HEK293T (cell line): ENCODE measurements at regions not wholly inside any gene's neighbourhood (a gene's known extent, or its start where the extent isn't known, plus 50 kb on each side); places are given as distances from the start of the nearest gene placed in this dataset.
A peak's percentile ranks its signal among the peaks of the same experiment; 100 is the strongest.

Experiments
- CTCF ChIA-PET: fragments of 350-600 bp; formaldehyde crosslinking; extraction: SDS; loops from one replicate; lab custom pipeline; 2021; ENCODE audit warnings: antibody characterized with exemption, inconsistent platforms; lab: Yijun Ruan, JAX
- POLR2A ChIA-PET: fragments of 350-600 bp; formaldehyde crosslinking; extraction: SDS; loops from one replicate; lab custom pipeline; 2020; ENCODE audit warnings: antibody characterized with exemption, inconsistent platforms; lab: Yijun Ruan, JAX
- DNase-seq: peaks from one replicate; pipeline ENCODE4 v3.0.0; 2012; ENCODE audit warnings: mixed read lengths; ENCODE audit errors: extremely low spot score
- ARNT ChIP-seq: fragments of 450-650 bp; IDR thresholded peaks from 2 replicates; pipeline ENCODE4 v1.6.1; 2017; ENCODE audit warnings: mild to moderate bottlenecking
- BHLHE40 ChIP-seq: fragments of 450-650 bp; IDR thresholded peaks from 2 replicates; pipeline ENCODE4 v1.6.1; 2016; ENCODE audit warnings: mild to moderate bottlenecking, moderate library complexity, borderline replicate concordance
- CTBP1 ChIP-seq: fragments of 450-650 bp; IDR thresholded peaks from 2 replicates; pipeline ENCODE4 v1.6.1; 2016; ENCODE audit warnings: borderline replicate concordance
- ELF4 ChIP-seq: fragments of 450-650 bp; IDR thresholded peaks from 2 replicates; pipeline ENCODE4 v1.6.1; 2017; ENCODE audit warnings: antibody characterized with exemption
- FOXA1 ChIP-seq: fragments of 450-650 bp; IDR thresholded peaks from 2 replicates; pipeline ENCODE4 v1.6.1; 2016; ENCODE audit warnings: mild to moderate bottlenecking
- FOXK2 ChIP-seq: fragments of 450-650 bp; IDR thresholded peaks from 2 replicates; pipeline ENCODE4 v1.6.1; 2016; ENCODE audit warnings: mild to moderate bottlenecking
- FOXM1 ChIP-seq: fragments of 450-650 bp; IDR thresholded peaks from 2 replicates; pipeline ENCODE4 v1.6.1; 2017; ENCODE audit warnings: mild to moderate bottlenecking, borderline replicate concordance
- HDGF ChIP-seq: fragments of 450-650 bp; IDR thresholded peaks from 2 replicates; pipeline ENCODE4 v1.6.1; 2017; ENCODE audit warnings: antibody characterized with exemption, borderline replicate concordance
- L3MBTL2 ChIP-seq: fragments of 450-650 bp; conservative IDR thresholded peaks from 2 replicates; pipeline ENCODE4 v1.6.1; 2016; ENCODE audit warnings: mild to moderate bottlenecking
- LEF1 ChIP-seq: fragments of 450-650 bp; IDR thresholded peaks from 2 replicates; pipeline ENCODE4 v1.6.1; 2017; ENCODE audit warnings: mild to moderate bottlenecking, borderline replicate concordance
- NFRKB ChIP-seq: fragments of 450-650 bp; IDR thresholded peaks from 2 replicates; pipeline ENCODE4 v1.6.1; 2016; ENCODE audit warnings: mild to moderate bottlenecking, moderate library complexity
- PKNOX1 ChIP-seq: fragments of 450-650 bp; IDR thresholded peaks from 2 replicates; pipeline ENCODE4 v1.6.1; 2016
- SP1 ChIP-seq: fragments of 450-650 bp; IDR thresholded peaks from 2 replicates; pipeline ENCODE4 v1.6.1; 2017
- SUZ12 ChIP-seq: fragments of 450-650 bp; IDR thresholded peaks from 2 replicates; pipeline ENCODE4 v1.6.1; 2016; ENCODE audit warnings: mild to moderate bottlenecking
- TARDBP ChIP-seq: fragments of 450-650 bp; IDR thresholded peaks from 2 replicates; pipeline ENCODE4 v1.6.1; 2016
- ZNF384 ChIP-seq: fragments of 450-650 bp; IDR thresholded peaks from 2 replicates; pipeline ENCODE4 v1.6.1; 2016

- POLR2A ChIA-PET: no interaction called here
- TF ChIP-seq LEF1 (no peak), PKNOX1 (peak; percentile 46), L3MBTL2 (peak; percentile 50; the same call in 1 of the 2 replicates)
- CTCF ChIA-PET: interaction anchor here (1.0 kb wide), 1 partner anchor 400 kb away, joined by 6 read pairs; no protein-coding TSS in a partner anchor
- DNase-seq: peak; percentile 20
Observed at GRCh38 chr2:37795938-37796337, 124.5 kb upstream of the CDC42EP3 start.

GRCh38 chr2:37796481-37796880, 125.0 kb upstream of the CDC42EP3 start:
- no peak for TF ChIP-seq SP1
- TF ChIP-seq TARDBP: no peak
- TF ChIP-seq FOXM1: no peak
- TF ChIP-seq CTBP1: no peak
- TF ChIP-seq FOXA1: no peak
- no peak for TF ChIP-seq SUZ12
- CTCF ChIA-PET: no interaction called here
- POLR2A ChIA-PET: no interaction called here
- DNase-seq: no peak

GRCh38 chr2:37797081-37797480, 125.6 kb upstream of the CDC42EP3 start:
- no peak for DNase-seq
- TF ChIP-seq PKNOX1 (no peak), CTBP1 (no peak), NFRKB (no peak), FOXM1 (no peak), SP1 (no peak), TARDBP (no peak), SUZ12 (no peak), ZNF384 (no peak), HDGF (no peak), ARNT (no peak), FOXA1 (no peak), ELF4 (no peak), LEF1 (no peak), L3MBTL2 (no peak), FOXK2 (no peak), BHLHE40 (no peak)
- CTCF ChIA-PET: no interaction called here
- POLR2A ChIA-PET: no interaction called here

GRCh38 chr2:37798315-37799005, 126.6 kb upstream of the RMDN2 start:
- TF ChIP-seq BHLHE40 (no peak), ZNF384 (no peak), ARNT (no peak), PKNOX1 (no peak), FOXM1 (no peak), FOXK2 (no peak), TARDBP (no peak), FOXA1 (no peak), LEF1 (no peak), SP1 (no peak), L3MBTL2 (no peak), HDGF (no peak)
- POLR2A ChIA-PET: no interaction called here
- CTCF ChIA-PET: interaction anchor here (0.6 kb wide), 1 partner anchor 28 kb away, joined by 3 read pairs; no protein-coding TSS in a partner anchor
- DNase-seq: no peak

- DNase-seq: no peak
- POLR2A ChIA-PET: interaction anchor here (1.1 kb wide), 1 partner anchor 23 kb away, joined by 3 read pairs; no protein-coding TSS in a partner anchor
- CTCF ChIA-PET: no interaction called here
- TF ChIP-seq SUZ12 (no peak), FOXK2 (no peak), ARNT (no peak), BHLHE40 (no peak), FOXM1 (no peak), LEF1 (no peak), NFRKB (no peak), TARDBP (no peak), FOXA1 (no peak), PKNOX1 (no peak), ELF4 (no peak)
Observed at GRCh38 chr2:37800176-37800858, 124.8 kb upstream of the RMDN2 start.
